H1 (cell line): ENCODE measurements at regions not wholly inside any gene's neighbourhood (a gene's known extent, or its start where the extent isn't known, plus 50 kb on each side); places are given as distances from the start of the nearest gene placed in this dataset.

Source experiments
- CTCF ChIA-PET: fragments of 300-600 bp; sonication (Branson Sonifier 250); formaldehyde crosslinking; loops from one replicate; lab custom pipeline; 2021; ENCODE audit not compliant: partially characterized antibody; lab: Charles Lee
- POLR2A ChIA-PET: fragments of 300-600 bp; sonication (Branson Sonifier 250); formaldehyde crosslinking; loops from one replicate; lab custom pipeline; 2021; ENCODE audit warnings: inconsistent platforms; ENCODE audit not compliant: partially characterized antibody; lab: Charles Lee
- DNase-seq, 2 experiments: peaks; one replicate each; pipeline versions ENCODE4 v3.0.0 to v3.0.0-alpha.2; 2010 to 2022; ENCODE audit warnings: low spot score in 2 of 2, low read depth in 1 of 2, mixed read lengths in 1 of 2
- FAIRE-seq: peaks from 2 replicates; lab custom pipeline; 2011; peaks lifted over from hg19 to GRCh38; lab: Jason Lieb, UNC
- H2AFZ ChIP-seq: 2 replicates; pipeline ENCODE4 v1.8.1; 2012; ENCODE audit warnings: low read length, inconsistent platforms
- H2AK5ac ChIP-seq: 2 replicates; pipeline ENCODE4 v1.6.1; 2013; ENCODE audit warnings: low read depth, low read length
- H2BK120ac ChIP-seq: replicated peaks from 2 replicates; pipeline ENCODE3; 2013; ENCODE audit warnings: low read depth, low read length, inconsistent platforms
- H2BK12ac ChIP-seq: 2 replicates; pipeline ENCODE4 v1.6.1; 2013; ENCODE audit warnings: low read depth, low read length
- H2BK15ac ChIP-seq: 2 replicates; pipeline ENCODE4 v1.6.1; 2013; ENCODE audit warnings: low read length
- H2BK20ac ChIP-seq: 2 replicates; pipeline ENCODE4 v1.6.1; 2013; ENCODE audit warnings: low read length
- H2BK5ac ChIP-seq: 2 replicates; pipeline ENCODE4 v1.6.1; 2013; ENCODE audit warnings: low read depth, low read length
- H3K14ac ChIP-seq: 2 replicates; pipeline ENCODE4 v1.6.1; 2013; ENCODE audit warnings: inconsistent platforms; ENCODE audit not compliant: insufficient read length
- H3K18ac ChIP-seq: 2 replicates; pipeline ENCODE4 v1.6.1; 2013; ENCODE audit warnings: low read length; ENCODE audit errors: extremely low read depth
- H3K23ac ChIP-seq: 2 replicates; pipeline ENCODE4 v1.6.1; 2013; ENCODE audit warnings: inconsistent platforms; ENCODE audit not compliant: insufficient read length
- H3K23me2 ChIP-seq: 2 replicates; pipeline ENCODE4 v1.6.1; 2013; ENCODE audit warnings: low read depth, low read length
- H3K27ac ChIP-seq: 2 replicates; pipeline ENCODE4 v1.6.1; 2011; ENCODE audit warnings: low read depth, low read length, inconsistent platforms
- H3K27me3 ChIP-seq, 4 experiments: replicated peaks in 1 of 4; 1 replicate in 1 of 4; 2 replicates in 3 of 4; pipeline versions ENCODE4 v1.6.1 to v1.8.1; 2011 to 2013; ENCODE audit warnings: low read length in 3 of 4, mild to moderate bottlenecking in 3 of 4, inconsistent platforms in 2 of 4, mixed read lengths in 2 of 4, moderate library complexity in 1 of 4; ENCODE audit not compliant: control insufficient read depth in 3 of 4, insufficient read depth in 3 of 4; ENCODE audit errors: extremely low read depth in 1 of 4
- H3K36me3 ChIP-seq, 4 experiments: 2 replicates each; pipeline versions ENCODE4 v1.6.1 to v1.8.1; 2011 to 2013; ENCODE audit warnings: mild to moderate bottlenecking in 4 of 4, low read length in 3 of 4, moderate library complexity in 2 of 4, control low read depth in 1 of 4, inconsistent platforms in 1 of 4; ENCODE audit not compliant: insufficient read depth in 4 of 4, control insufficient read depth in 2 of 4
- H3K4ac ChIP-seq: replicated peaks from 2 replicates; pipeline ENCODE3; 2013; ENCODE audit warnings: low read length, low read depth, mixed read lengths, inconsistent platforms; ENCODE audit not compliant: insufficient read length
- H3K4me1 ChIP-seq, 4 experiments: replicated peaks in 1 of 4; 1 replicate in 1 of 4; 2 replicates in 3 of 4; pipeline versions ENCODE4 v1.6.1 to v1.8.1; 2011 to 2013; ENCODE audit warnings: low read length in 3 of 4, inconsistent platforms in 2 of 4, mixed read lengths in 1 of 4; ENCODE audit not compliant: insufficient read depth in 4 of 4, control insufficient read depth in 3 of 4
- H3K4me2 ChIP-seq, 2 experiments: 2 replicates each; pipeline versions ENCODE4 v1.6.1 to v1.8.1; 2011 to 2013; ENCODE audit warnings: low read depth in 2 of 2, low read length in 2 of 2, control low read depth in 1 of 2, inconsistent platforms in 1 of 2, mild to moderate bottlenecking in 1 of 2; ENCODE audit not compliant: insufficient read depth in 1 of 2
- H3K4me3 ChIP-seq, 4 experiments: fragments of 200-600, 300-600 bp in 1 of 4; sonication (generic), shearing (Covaris generic), sonication (Bioruptor Twin) in 1 of 4; 2 replicates each; pipeline versions ENCODE4 v1.5.1 to v1.8.1; 2011 to 2016; ENCODE audit warnings: low read length in 4 of 4, low read depth in 3 of 4, control low read depth in 2 of 4, inconsistent platforms in 2 of 4, mild to moderate bottlenecking in 2 of 4, mixed read lengths in 1 of 4, moderate library complexity in 1 of 4; ENCODE audit not compliant: insufficient read depth in 2 of 4; ENCODE audit errors: extremely low read depth in 1 of 4
- H3K56ac ChIP-seq: replicated peaks from 2 replicates; pipeline ENCODE3; 2013; ENCODE audit warnings: low read depth, mild to moderate bottlenecking, mixed read lengths, low read length, inconsistent platforms; ENCODE audit not compliant: insufficient read length
- H3K79me1 ChIP-seq: 2 replicates; pipeline ENCODE4 v1.6.1; 2013; ENCODE audit warnings: low read depth, low read length, control low read depth
- H3K79me2 ChIP-seq, 2 experiments: 2 replicates each; pipeline versions ENCODE4 v1.6.1 to v1.8.1; 2012 to 2013; ENCODE audit warnings: low read length in 2 of 2, mild to moderate bottlenecking in 2 of 2, inconsistent platforms in 1 of 2; ENCODE audit not compliant: insufficient read depth in 2 of 2, control insufficient read depth in 1 of 2
- H3K9ac ChIP-seq, 4 experiments: replicated peaks in 1 of 4; 1 replicate in 1 of 4; 2 replicates in 3 of 4; pipeline versions ENCODE4 v1.6.1 to v1.8.1; 2011 to 2013; ENCODE audit warnings: low read depth in 3 of 4, low read length in 3 of 4, control low read depth in 2 of 4, mild to moderate bottlenecking in 2 of 4, moderate library complexity in 2 of 4, inconsistent platforms in 1 of 4; ENCODE audit errors: extremely low read depth in 1 of 4
- H3K9me3 ChIP-seq, 2 experiments: 2 replicates each; pipeline versions ENCODE4 v1.6.1 to v1.8.1; 2012 to 2013; ENCODE audit warnings: mild to moderate bottlenecking in 2 of 2, moderate library complexity in 2 of 2, control low read depth in 1 of 2, inconsistent platforms in 1 of 2, low read depth in 1 of 2, low read length in 1 of 2, mixed read lengths in 1 of 2; ENCODE audit not compliant: insufficient read depth in 2 of 2
- H4K20me1 ChIP-seq, 2 experiments: replicated peaks in 1 of 2; 2 replicates each; pipeline versions ENCODE3 to v1.8.1; 2011 to 2013; ENCODE audit warnings: inconsistent platforms in 2 of 2, low read length in 2 of 2, mild to moderate bottlenecking in 1 of 2; ENCODE audit not compliant: insufficient read depth in 2 of 2, control insufficient read depth in 1 of 2
- H4K5ac ChIP-seq: 2 replicates; pipeline ENCODE4 v1.6.1; 2013; ENCODE audit warnings: low read length, low read depth, mixed read lengths, inconsistent platforms; ENCODE audit not compliant: insufficient read length
- H4K8ac ChIP-seq: 2 replicates; pipeline ENCODE4 v1.8.0; 2013; ENCODE audit warnings: mild to moderate bottlenecking, moderate library complexity, low read length, inconsistent platforms; ENCODE audit not compliant: insufficient read depth; ENCODE audit errors: extremely low read depth
- H4K91ac ChIP-seq: replicated peaks from 2 replicates; pipeline ENCODE3; 2013; ENCODE audit warnings: low read length, mixed read lengths, inconsistent platforms; ENCODE audit not compliant: insufficient read length
- CBX8 ChIP-seq: fragments of 300-800, 300-1000 bp; sonication (generic); IDR thresholded peaks from 2 replicates; pipeline ENCODE4 v1.7.1; 2016; ENCODE audit warnings: low read depth, low read length, borderline replicate concordance
- CREB1 ChIP-seq: IDR thresholded peaks from 2 replicates; pipeline ENCODE4 v1.6.1; 2012; ENCODE audit warnings: inconsistent platforms
- GTF2F1 ChIP-seq: IDR thresholded peaks from 2 replicates; pipeline ENCODE4 v1.6.1; 2012; ENCODE audit warnings: low read depth, low read length, improper control_type of control experiment, borderline replicate concordance

GRCh38 chr17:69959283-69959682, 115.7 kb upstream of the KCNJ16 start:
- H3K4me3 ChIP-seq, result no peak overlapping the region
- no peak overlapping the region for H2AFZ ChIP-seq
- no peak overlapping the region for H4K91ac ChIP-seq
- no peaks in the 10 kb centered on the region for H3K79me2 ChIP-seq
- CTCF ChIA-PET, result no interaction called here
- no peak overlapping the region for H4K5ac ChIP-seq
- H3K27ac ChIP-seq, result no peak overlapping the region
- no peak overlapping the region for H3K14ac ChIP-seq
- no peak overlapping the region for H3K18ac ChIP-seq
- H2BK120ac ChIP-seq, result no peak overlapping the region
- H3K4me1 ChIP-seq, result peaks cover 0 to 8% (median 2%) of the 10 kb centered on the region in 4 experiments; a peak in 3 of 7 replicates
- no peak overlapping the region for H2BK20ac ChIP-seq
- no peak overlapping the region for H4K8ac ChIP-seq
- H2BK5ac ChIP-seq, result no peak overlapping the region
- no peak overlapping the region for H2BK12ac ChIP-seq
- H3K56ac ChIP-seq, result no peak overlapping the region
- H3K36me3 ChIP-seq, result no peaks in the 10 kb centered on the region
- DNase-seq, result no peak
- no peak overlapping the region for H3K4ac ChIP-seq
- no peak overlapping the region for H3K9ac ChIP-seq
- no peaks in the 10 kb centered on the region for H3K9me3 ChIP-seq
- no peaks in the 10 kb centered on the region for H4K20me1 ChIP-seq
- no peaks in the 10 kb centered on the region for H3K79me1 ChIP-seq
- TF ChIP-seq CBX8, result no peak
- TF ChIP-seq CREB1, result no peak
- no peak for TF ChIP-seq GTF2F1
- TF ChIP-seq, all 59 proteins: peak for 0
- Histone ChIP-seq H3K23ac (no peak overlapping the region), H2AK5ac (no peak overlapping the region), H3K23me2 (no peaks in the 10 kb centered on the region), H3K27me3 (no peaks in the 10 kb centered on the region; a peak in 1 of 7 replicates), H3K4me2 (no peak overlapping the region), H2BK15ac (no peak overlapping the region)
- POLR2A ChIA-PET, result no interaction called here
- FAIRE-seq, result no peak
